Endothelial cell of umbilical vein (primary cell): ENCODE measurements at regions not wholly inside any gene's neighbourhood (a gene's known extent, or its start where the extent isn't known, plus 50 kb on each side); places are given as distances from the start of the nearest gene placed in this dataset.
A peak's percentile ranks its signal among the peaks of the same experiment; 100 is the strongest.

ENCODE experiments used
- BruUV-seq: library from RNA; stranded (reverse); fragments of 400-500 nt; replicated peaks from 2 replicates; lab custom pipeline; 2021; lab: Mats Ljungman, UMichigan
- CTCF ChIA-PET: fragments of 300-600, 350-600 bp; sonication (Branson Sonifier 250); formaldehyde crosslinking; loops from one replicate; lab custom pipeline; 2021; ENCODE audit warnings: antibody characterized with exemption, inconsistent platforms; lab: Charles Lee
- POLR2A ChIA-PET: fragments of 300-600, 350-600 bp; sonication (Branson Sonifier 250); formaldehyde crosslinking; loops from one replicate; lab custom pipeline; 2021; ENCODE audit warnings: antibody characterized with exemption, inconsistent platforms; lab: Charles Lee
- DNase-seq: peaks from one replicate; pipeline ENCODE4 v3.0.0-alpha.2; 2011; ENCODE audit warnings: low read depth, low spot score
- FAIRE-seq: peaks from 2 replicates; lab custom pipeline; 2011; peaks lifted over from hg19 to GRCh38; lab: Jason Lieb, UNC
- H2AFZ ChIP-seq: 2 replicates; pipeline ENCODE4 v1.6.0; 2012; ENCODE audit warnings: low read depth, low read length, control low read depth, inconsistent platforms
- H3K27ac ChIP-seq: 2 replicates; pipeline ENCODE4 v1.5.1; 2011; ENCODE audit warnings: low read depth, mild to moderate bottlenecking, control low read depth, low read length, moderate library complexity; ENCODE audit not compliant: insufficient read depth
- H3K27me3 ChIP-seq, 2 experiments: 2 replicates each; pipeline versions ENCODE4 v1.6.0 to v1.6.1; 2011; ENCODE audit warnings: low read length in 2 of 2, mixed read lengths in 1 of 2; ENCODE audit not compliant: control insufficient read depth in 2 of 2, insufficient read depth in 2 of 2
- H3K36me3 ChIP-seq, 2 experiments: 2 replicates in 1 of 2; 3 replicates in 1 of 2; pipeline ENCODE4 v1.5.1; 2011; ENCODE audit warnings: low read length in 2 of 2, mild to moderate bottlenecking in 1 of 2, moderate library complexity in 1 of 2; ENCODE audit not compliant: control insufficient read depth in 2 of 2, insufficient read depth in 2 of 2; ENCODE audit errors: extremely low read depth in 1 of 2
- H3K4me1 ChIP-seq: 3 replicates; pipeline ENCODE4 v1.5.1; 2011; ENCODE audit warnings: mild to moderate bottlenecking, low read length; ENCODE audit not compliant: control insufficient read depth, insufficient read depth; ENCODE audit errors: extremely low read depth
- H3K4me2 ChIP-seq: 2 replicates; pipeline ENCODE4 v1.6.1; 2011; ENCODE audit warnings: low read length, control low read depth, mixed read lengths; ENCODE audit not compliant: insufficient read depth
- H3K4me3 ChIP-seq, 3 experiments: fragments of 200-600 bp in 1 of 3; sonication (generic), shearing (Covaris generic) in 1 of 3; replicated peaks in 1 of 3; 2 replicates each; pipeline ENCODE4 v1.5.1; 2011 to 2016; ENCODE audit warnings: control low read depth in 3 of 3, low read length in 3 of 3, mild to moderate bottlenecking in 2 of 3, inconsistent platforms in 1 of 3, low read depth in 1 of 3, moderate library complexity in 1 of 3; ENCODE audit not compliant: insufficient read depth in 1 of 3
- H3K79me2 ChIP-seq: 2 replicates; pipeline ENCODE4 v1.6.0; 2012; ENCODE audit warnings: low read length, inconsistent platforms; ENCODE audit not compliant: control insufficient read depth, insufficient read depth
- H3K9ac ChIP-seq: replicated peaks from 2 replicates; pipeline ENCODE3; 2011; ENCODE audit warnings: low read length, control low read depth; ENCODE audit not compliant: insufficient read depth; ENCODE audit errors: extremely low read depth
- H3K9me1 ChIP-seq: replicated peaks from 3 replicates; pipeline ENCODE4 v1.6.0; 2011; ENCODE audit warnings: mild to moderate bottlenecking, low read length; ENCODE audit not compliant: control insufficient read depth, insufficient read depth; ENCODE audit errors: extremely low read depth
- H3K9me3 ChIP-seq: replicated peaks from 2 replicates; pipeline ENCODE4 v1.5.1; 2012; ENCODE audit warnings: low read length, inconsistent platforms; ENCODE audit not compliant: control insufficient read depth, insufficient read depth
- H4K20me1 ChIP-seq: replicated peaks from 2 replicates; pipeline ENCODE3; 2011; ENCODE audit warnings: mild to moderate bottlenecking, low read length; ENCODE audit not compliant: control insufficient read depth, insufficient read depth; ENCODE audit errors: extremely low read depth
- EZH2 ChIP-seq: IDR thresholded peaks from 2 replicates; pipeline ENCODE4 v1.6.1; 2012; ENCODE audit warnings: borderline replicate concordance, low read depth, mild to moderate bottlenecking, moderate library complexity, low read length, inconsistent platforms; ENCODE audit not compliant: severe bottlenecking
- FOS ChIP-seq: IDR thresholded peaks from 2 replicates; pipeline ENCODE4 v1.6.1; 2011; ENCODE audit warnings: mild to moderate bottlenecking, low read length, moderate library complexity, borderline replicate concordance; ENCODE audit not compliant: insufficient read depth
- GATA2 ChIP-seq: IDR thresholded peaks from 2 replicates; pipeline ENCODE4 v1.7.0; 2011; ENCODE audit warnings: low read depth, mild to moderate bottlenecking, moderate library complexity, mixed read lengths, low read length; ENCODE audit not compliant: insufficient read length, insufficient read depth
- JUN ChIP-seq: IDR thresholded peaks from 2 replicates; pipeline ENCODE4 v1.6.1; 2011; ENCODE audit warnings: borderline replicate concordance, low read depth; ENCODE audit not compliant: insufficient read length, insufficient read depth
- MYC ChIP-seq: IDR thresholded peaks from one replicate; pipeline ENCODE4 v1.6.1; 2011; ENCODE audit warnings: mild to moderate bottlenecking, low read depth, low read length
- POLR2A ChIP-seq: IDR thresholded peaks from 2 replicates; pipeline ENCODE4 v1.6.1; 2012; ENCODE audit warnings: low read depth, mild to moderate bottlenecking, control low read depth, low read length
- POLR2AphosphoS5 ChIP-seq: IDR thresholded peaks from 2 replicates; pipeline ENCODE4 v1.6.1; 2012; ENCODE audit warnings: low read depth, mild to moderate bottlenecking, control low read depth, low read length, moderate library complexity; ENCODE audit not compliant: insufficient read depth
- dilution Hi-C: fragments of 300-500 bp; cut with MboI; formaldehyde crosslinking; loops from one replicate; pipeline ENCODE4 v1.15.0; 2019; ENCODE audit warnings: low sequenced_read_pairs; ENCODE audit not compliant: extremely low pct_ligation_motif_present
- intact Hi-C: fragments of 100-400 bp; cut with micrococcal nuclease; formaldehyde crosslinking; loops from one replicate; pipeline ENCODE4 v1.10.0; 2022
- TF ChIP-seq, protein P1 (sequence below), 2 donors: IDR thresholded peaks; 1 replicate in 1 of 2; 2 replicates in 1 of 2; pipeline ENCODE4 v1.5.1; 2011; ENCODE audit warnings: low read length in 2 of 2, mild to moderate bottlenecking in 2 of 2, moderate library complexity in 2 of 2, control low read depth in 1 of 2, inconsistent platforms in 1 of 2, low read depth in 1 of 2; ENCODE audit not compliant: insufficient read depth in 1 of 2; ENCODE audit errors: extremely low read depth in 1 of 2
- TF ChIP-seq, protein P2 (sequence below): IDR thresholded peaks from 2 replicates; pipeline ENCODE4 v1.6.1; 2011; ENCODE audit not compliant: insufficient read depth, insufficient read length

DNA sequence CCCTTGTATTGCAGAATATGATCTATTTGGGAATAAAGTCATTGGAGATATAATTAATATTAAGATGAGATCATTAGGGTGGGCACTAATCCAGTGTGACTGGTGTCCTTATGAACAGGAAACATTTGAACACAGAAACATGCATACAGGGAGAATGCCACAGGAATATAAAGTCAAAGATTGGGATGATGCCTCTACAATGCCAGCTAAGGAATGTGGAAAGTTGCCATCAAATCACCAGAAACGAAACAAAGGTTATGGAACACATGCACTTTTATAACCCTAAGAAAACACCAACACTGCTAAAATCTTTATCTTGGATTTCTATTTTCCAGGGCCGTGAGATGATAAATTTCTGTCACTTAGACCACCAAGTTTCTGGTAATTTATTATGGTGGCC is 442.4 kb upstream of the BCHE start:
- no peaks in the 10 kb centered on the region for H3K9me1 ChIP-seq
- H3K4me2 ChIP-seq = no peak overlapping the region
- no peak for FAIRE-seq
- no peaks in the 10 kb centered on the region for H3K9me3 ChIP-seq
- TF ChIP-seq JUN = no peak
- no peak for TF ChIP-seq FOS
- no peak for TF ChIP-seq POLR2AphosphoS5
- no peak for TF ChIP-seq GATA2
- TF ChIP-seq POLR2A = no peak
- TF ChIP-seq, protein P1, sequence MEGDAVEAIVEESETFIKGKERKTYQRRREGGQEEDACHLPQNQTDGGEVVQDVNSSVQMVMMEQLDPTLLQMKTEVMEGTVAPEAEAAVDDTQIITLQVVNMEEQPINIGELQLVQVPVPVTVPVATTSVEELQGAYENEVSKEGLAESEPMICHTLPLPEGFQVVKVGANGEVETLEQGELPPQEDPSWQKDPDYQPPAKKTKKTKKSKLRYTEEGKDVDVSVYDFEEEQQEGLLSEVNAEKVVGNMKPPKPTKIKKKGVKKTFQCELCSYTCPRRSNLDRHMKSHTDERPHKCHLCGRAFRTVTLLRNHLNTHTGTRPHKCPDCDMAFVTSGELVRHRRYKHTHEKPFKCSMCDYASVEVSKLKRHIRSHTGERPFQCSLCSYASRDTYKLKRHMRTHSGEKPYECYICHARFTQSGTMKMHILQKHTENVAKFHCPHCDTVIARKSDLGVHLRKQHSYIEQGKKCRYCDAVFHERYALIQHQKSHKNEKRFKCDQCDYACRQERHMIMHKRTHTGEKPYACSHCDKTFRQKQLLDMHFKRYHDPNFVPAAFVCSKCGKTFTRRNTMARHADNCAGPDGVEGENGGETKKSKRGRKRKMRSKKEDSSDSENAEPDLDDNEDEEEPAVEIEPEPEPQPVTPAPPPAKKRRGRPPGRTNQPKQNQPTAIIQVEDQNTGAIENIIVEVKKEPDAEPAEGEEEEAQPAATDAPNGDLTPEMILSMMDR (IDR thresholded peaks at IDR 0.05; ENCODE audit: extremely low read depth in 1 of 2, insufficient read depth in 1 of 2, low read depth in 1 of 2, low read length in 2 of 2) = no peak
- TF ChIP-seq EZH2 = no peak
- no peak for TF ChIP-seq MYC
- TF ChIP-seq, protein P2, sequence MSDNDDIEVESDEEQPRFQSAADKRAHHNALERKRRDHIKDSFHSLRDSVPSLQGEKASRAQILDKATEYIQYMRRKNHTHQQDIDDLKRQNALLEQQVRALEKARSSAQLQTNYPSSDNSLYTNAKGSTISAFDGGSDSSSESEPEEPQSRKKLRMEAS = no peak
- dilution Hi-C loops (no loop called here), intact Hi-C loops (no loop called here)
- BruUV-seq = no TSS peak
- ChIA-PET CTCF (no interaction called here), POLR2A (no interaction called here)
- H3K79me2 ChIP-seq = no peaks in the 10 kb centered on the region
- H3K36me3 ChIP-seq = no peaks in the 10 kb centered on the region
- H2AFZ ChIP-seq = no peak overlapping the region
- H3K4me1 ChIP-seq = peaks cover 3% of the 10 kb centered on the region
- no peak overlapping the region for H3K27ac ChIP-seq
- H3K9ac ChIP-seq = no peak overlapping the region
- no peak overlapping the region for H3K4me3 ChIP-seq
- no peaks in the 10 kb centered on the region for H4K20me1 ChIP-seq
- peak; percentile 13 for DNase-seq
- H3K27me3 ChIP-seq = no peaks in the 10 kb centered on the region
